ENCODE measurements at regions not wholly inside any gene's neighbourhood (a gene's known extent, or its start where the extent isn't known, plus 50 kb on each side); places are given as distances from the start of the nearest gene placed in this dataset.

DNA sequence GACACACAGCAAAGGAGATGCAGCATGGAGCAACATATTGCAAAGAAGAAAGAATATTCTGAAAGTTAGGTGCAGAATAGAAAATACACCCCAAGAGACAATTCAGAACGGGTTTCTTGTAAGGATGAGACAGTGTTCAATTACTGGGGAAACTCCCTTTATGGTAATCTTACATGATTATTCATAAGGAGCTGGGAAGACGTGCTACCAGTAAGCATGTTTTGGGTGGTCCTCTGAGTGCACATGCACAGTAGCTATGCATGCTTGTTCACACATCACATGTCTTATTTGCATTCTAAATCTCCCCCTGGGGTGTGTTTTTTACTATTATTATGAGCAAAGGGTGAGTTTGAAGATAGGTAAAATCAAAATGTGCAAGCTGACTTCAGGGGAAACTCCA lies 1448.8 kb downstream of the TECRL start:
- DNase-seq: no peak

- no peak for DNase-seq
Observed at GRCh38 chr4:62953752-62954151, 1455.5 kb downstream of the TECRL start.

- no peak for DNase-seq
Observed at GRCh38 chr4:62952366-62952765, 1456.9 kb downstream of the TECRL start.

GRCh38 chr4:62948108-62948507 lies 1461.1 kb downstream of the TECRL start:
- DNase-seq: no peak

GRCh38 chr4:62940229-62940628 lies 1469.0 kb downstream of the TECRL start:
- DNase-seq: no peak

- no peak for DNase-seq
Observed at GRCh38 chr4:62930884-62931283, 1478.4 kb downstream of the TECRL start.

DNA sequence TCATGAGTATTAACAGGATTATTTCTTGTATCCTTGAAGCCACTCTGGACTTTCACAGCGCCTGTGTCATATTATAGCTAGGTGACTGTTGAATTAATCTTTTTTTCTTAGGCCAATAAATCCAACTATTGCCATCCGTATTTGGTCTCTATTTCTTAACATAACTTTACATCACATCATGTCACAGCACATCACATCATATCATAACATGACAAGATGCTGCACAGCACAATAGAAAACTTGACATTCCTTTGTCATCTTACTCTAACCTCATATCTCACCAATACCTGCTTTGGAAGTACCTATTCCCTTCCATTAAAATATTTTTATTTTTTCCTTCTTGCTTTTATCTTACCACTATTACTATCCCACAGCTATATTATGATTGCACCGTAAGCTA lies 1480.8 kb downstream of the TECRL start:
- no peak for DNase-seq

GRCh38 chr4:62927574-62927973 lies 1481.7 kb downstream of the TECRL start:
- DNase-seq: no peak

DNA sequence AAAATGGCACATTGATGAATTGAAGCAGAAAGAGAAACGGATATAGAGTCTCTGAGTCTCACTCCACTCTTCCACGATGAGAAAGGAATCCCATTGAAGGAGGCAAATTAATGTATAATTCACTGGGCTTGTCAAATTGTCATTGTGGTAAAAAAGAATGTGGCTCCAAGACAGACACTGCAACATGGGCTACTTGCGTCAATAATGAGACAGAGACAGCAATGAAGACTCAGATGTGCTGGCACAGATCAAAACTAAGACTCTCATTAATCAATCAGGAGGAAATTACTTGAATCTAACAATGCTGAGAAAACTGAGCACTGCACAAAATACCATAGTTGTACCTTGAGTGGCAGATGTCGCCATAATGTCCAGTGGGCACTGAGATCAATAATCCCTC lies 1485.5 kb downstream of the TECRL start:
- DNase-seq: no peak

- DNase-seq: no peak
Observed at GRCh38 chr4:62917649-62918048, 1491.6 kb downstream of the TECRL start.

GRCh38 chr4:62914758-62915157 lies 1494.5 kb downstream of the TECRL start:
- DNase-seq: no peak

DNA sequence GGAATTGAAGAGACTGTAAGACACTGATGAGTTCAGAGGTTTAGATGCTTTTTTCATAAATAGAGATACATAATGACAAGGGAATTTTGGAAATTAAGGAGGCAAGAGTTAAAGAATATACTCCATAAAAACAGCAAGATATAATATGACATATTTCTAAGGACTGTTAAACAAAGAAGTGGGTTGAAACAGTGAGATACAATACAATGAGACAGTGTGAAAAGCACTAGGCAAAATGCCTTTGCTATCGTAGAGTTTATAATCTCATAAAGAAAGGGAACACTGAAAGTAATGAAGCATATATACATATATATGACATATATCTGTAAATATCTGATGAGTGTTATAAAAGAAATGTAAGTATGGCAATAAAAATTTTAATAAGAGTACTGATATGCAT lies 1496.2 kb downstream of the TECRL start:
- no peak for DNase-seq

DNA sequence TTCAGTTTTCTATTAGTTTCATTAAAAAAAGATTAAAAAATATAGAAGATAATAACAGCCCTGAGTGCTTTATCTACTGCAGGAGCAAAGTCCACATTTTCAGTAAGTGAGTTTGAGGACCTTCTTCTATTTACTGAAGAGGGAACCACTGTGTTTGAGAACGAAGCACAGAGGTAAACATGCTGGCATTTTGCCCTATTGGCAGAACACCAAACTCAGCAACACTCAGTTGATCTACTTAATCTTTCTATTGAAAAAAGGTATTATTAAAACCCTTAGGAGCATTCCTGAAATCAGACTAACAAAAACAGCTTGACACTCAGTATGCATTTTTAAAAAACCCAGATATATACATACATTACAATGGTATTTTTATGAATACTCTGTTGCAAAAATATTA lies 1496.7 kb downstream of the TECRL start:
- no peak for DNase-seq

- DNase-seq: no peak
Observed at GRCh38 chr4:62909238-62909637, 1500.0 kb downstream of the TECRL start.

GRCh38 chr4:62901101-62901500 lies 1508.1 kb downstream of the TECRL start:
- no peak for DNase-seq

DNA sequence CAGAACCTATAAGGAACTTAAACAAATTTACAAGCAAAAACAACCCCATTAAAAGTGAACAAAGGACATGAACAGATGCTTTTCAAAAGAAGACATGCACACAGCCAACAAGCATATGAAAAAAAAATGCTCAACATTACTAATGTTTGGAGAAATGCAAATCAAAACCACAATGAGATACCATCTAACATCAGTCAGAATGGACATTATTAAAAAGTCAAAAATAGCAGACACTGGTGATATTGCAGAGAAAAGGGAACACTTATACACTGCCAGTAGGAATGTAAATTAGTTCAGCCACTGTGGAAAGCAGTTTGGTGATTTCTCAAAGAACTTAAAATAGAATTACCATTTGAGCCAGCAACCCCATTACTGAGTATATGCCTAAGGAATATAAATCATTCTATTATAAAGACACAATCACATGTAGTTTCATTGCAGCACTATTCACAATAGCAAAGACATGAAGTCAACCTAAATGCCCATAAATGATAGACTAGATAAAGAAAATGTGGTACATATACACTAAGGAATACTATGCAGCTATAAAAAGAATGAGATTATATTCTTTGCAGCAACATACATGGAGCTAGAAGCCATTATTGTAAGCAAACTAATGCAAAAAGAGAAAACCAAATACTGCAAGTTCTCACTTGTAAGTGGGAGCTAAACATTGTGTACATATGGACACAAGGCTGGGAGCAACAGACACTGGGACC lies 1509.4 kb downstream of the TECRL start:
- no peak for DNase-seq

GRCh38 chr4:62898115-62898514 lies 1511.1 kb downstream of the TECRL start:
- no peak for DNase-seq

DNA sequence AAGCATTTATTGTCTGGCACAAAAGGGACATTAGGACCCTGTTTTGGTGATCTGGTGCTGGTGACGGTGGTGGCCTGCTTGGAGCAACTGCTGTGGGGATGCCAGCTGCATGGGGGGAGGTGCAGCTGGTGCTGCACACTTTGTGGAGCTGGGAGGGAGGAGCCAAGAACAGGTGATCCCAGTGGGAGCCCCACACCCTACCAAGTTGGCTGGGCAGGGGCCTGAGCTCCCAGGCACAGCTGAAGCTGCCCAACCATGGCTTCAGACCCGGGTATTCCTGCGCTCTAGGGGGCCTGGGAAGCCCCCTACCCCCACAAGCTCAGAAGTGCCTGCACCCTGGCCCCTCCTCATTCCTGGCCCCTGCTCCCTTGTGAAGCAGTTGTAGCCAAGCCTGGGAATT lies 1512.5 kb downstream of the TECRL start:
- DNase-seq: no peak

- no peak for DNase-seq
Observed at GRCh38 chr4:62881901-62882300, 1527.3 kb downstream of the TECRL start.

- no peak for DNase-seq
Observed at GRCh38 chr4:62881210-62881609, 1528.0 kb downstream of the TECRL start.

DNA sequence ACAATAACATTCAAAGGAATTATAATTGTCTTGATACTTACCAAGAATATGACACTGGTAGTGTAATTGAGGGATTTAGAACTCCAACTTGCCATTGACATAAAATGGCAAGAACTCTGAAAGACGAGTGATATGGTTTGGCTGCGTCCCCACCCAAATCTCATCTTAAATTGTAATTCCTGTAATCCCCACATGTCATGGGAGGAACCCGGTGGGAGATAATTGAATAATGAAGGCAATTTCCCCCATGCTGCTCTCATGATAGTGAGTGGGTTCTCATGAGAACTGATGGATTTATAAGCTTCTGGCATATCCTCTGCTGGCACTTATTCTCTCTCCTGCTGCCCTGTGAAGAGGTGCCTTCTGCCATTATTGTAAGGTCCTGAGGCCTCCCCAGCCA lies 1536.4 kb downstream of the TECRL start:
- DNase-seq: no peak

GRCh38 chr4:62871078-62871477 lies 1538.2 kb downstream of the TECRL start:
- no peak for DNase-seq

DNA sequence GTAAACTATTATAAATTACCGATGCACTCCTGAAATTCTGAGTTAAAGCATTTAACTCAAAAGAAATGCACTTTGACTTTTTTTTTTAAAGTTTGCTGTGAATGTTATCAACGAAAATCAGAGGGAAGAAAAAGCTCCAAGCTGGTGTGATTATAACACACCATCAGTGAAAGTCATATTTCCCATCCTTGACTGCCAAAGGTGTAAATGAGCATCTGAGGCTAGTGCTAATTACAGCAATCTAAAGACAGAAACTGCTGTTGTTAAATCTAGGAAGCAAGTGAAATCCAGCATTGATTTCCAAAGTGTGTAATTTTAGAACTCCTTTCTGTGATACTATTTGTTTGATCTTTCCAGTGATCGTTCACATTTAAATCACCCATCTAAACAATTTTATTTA lies 1538.8 kb downstream of the TECRL start:
- no peak for DNase-seq

DNA sequence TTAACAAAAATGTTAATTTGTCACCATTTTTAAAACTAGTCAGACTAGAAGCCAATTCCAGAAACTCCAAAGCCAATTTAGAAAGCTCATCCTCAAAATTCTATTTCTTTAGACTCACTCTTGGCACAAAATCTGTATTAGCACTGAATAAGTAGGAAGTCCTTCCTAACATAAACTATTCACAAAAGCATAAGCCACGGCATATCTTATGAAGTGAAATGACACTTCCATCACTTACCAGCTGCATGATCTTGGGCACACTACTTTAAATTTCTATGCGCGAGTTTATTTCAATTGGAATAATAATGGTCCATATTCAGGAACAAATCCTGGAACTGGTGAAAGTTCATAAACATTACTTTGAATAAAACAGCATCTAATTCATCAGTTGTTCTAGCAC lies 1544.0 kb downstream of the TECRL start:
- DNase-seq: no peak

- no peak for DNase-seq
Observed at GRCh38 chr4:62849696-62850095, 1559.6 kb downstream of the TECRL start.

- DNase-seq: no peak
Observed at GRCh38 chr4:62835631-62836030, 1573.6 kb downstream of the TECRL start.
